Stromal cell of bone marrow (primary cell): ENCODE measurements at regions not wholly inside any gene's neighbourhood (a gene's known extent, or its start where the extent isn't known, plus 50 kb on each side); places are given as distances from the start of the nearest gene placed in this dataset.
A peak's percentile ranks its signal among the peaks of the same experiment; 100 is the strongest.

Source experiments
- DNase-seq: peaks from one replicate; pipeline ENCODE4 v3.0.0-alpha.2; 2012; ENCODE audit warnings: low read depth

DNA sequence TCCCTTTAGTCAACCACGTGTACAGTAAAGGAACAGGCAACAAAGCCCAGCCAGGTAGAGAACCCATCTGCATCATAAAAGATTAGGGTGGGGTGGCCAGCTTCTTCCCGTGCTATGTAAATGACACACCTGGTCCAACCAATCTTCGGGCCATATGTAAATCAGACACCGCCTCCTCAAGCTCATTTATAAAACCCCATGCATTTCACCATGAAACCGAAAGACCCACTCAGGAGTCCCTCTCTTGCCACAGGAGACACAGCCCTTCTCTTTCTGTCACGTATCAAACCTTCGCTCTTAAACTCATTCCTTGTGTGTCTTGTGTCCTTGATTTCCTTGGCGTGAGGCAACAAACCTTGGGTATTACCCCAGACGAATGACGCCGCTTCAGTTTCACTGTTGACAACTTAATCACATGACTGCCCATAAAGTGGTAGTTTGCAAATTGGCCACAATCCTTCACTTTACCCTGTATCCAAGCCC is 59.8 kb upstream of the TBPL2 start:
- DNase-seq: no peak

GRCh38 chr14:55500708-55501107 is 60.3 kb upstream of the TBPL2 start:
- DNase-seq: no peak

DNA sequence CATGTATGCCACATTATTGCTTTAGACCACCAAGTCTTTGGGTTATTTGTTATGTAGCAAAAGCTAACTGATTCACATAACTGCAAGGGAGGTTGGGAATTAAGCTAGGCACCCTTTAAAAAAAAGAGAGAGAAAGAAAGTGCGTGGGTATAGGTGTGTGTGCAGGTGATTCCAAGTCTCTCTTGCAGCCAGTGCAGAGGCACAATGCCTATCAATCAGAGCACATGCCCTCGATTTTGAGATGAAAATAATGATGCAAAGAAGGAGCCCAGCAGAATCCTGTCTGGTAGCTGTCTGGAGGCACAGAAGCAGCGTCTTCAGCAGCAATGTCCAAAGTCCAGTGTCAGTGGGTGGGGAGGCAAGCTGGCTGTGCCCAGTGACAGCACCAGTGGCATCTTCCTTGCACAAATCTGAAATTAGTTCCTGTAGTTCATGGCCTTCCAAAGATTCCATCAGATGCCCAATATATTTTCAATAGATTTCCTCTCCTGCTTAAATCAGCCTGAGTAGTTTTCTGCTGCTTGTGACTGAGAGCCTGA is 62.4 kb upstream of the TBPL2 start:
- no peak for DNase-seq

- DNase-seq: no peak
Observed at GRCh38 chr14:55505846-55506245, 65.4 kb upstream of the TBPL2 start.

DNA sequence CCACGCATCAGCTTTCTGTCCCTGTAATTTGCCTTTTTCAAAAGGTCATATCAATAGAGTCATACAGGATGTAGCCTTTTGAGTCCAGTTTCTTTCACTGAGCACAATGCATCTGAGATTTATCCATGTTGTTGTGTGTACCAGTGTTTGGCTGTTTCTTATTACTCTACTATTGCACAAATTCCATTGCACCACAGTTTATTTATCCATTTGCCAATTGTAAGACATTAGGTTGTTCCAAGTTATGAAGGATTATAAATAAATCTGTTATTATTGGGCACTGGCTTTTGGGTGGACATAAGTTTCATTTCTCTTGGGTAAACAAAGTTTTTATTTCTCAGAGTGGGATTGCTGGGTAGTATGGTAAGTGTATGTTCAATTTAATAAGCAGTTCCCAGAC is 68.3 kb upstream of the TBPL2 start:
- DNase-seq: no peak

DNA sequence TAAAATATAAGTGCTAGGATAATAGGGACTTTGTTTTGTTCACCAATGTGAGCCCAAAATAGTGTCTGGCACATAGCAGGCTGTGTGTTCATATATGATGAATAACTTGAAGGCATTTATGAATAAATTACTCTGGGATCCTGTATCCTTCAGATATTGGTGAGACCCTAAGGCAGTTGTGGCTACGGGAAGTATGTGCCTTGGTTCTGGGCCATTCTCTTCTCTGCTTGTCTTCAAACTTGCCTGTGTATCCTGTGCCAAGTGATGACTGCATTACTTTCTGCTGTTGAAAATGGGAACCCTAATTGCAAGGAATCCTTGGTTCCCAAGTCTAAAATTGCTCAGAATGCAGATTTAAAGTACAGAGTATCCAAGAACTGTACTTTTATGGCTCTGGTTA is 67.6 kb upstream of the KTN1 start:
- peak; percentile 49 for DNase-seq

DNA sequence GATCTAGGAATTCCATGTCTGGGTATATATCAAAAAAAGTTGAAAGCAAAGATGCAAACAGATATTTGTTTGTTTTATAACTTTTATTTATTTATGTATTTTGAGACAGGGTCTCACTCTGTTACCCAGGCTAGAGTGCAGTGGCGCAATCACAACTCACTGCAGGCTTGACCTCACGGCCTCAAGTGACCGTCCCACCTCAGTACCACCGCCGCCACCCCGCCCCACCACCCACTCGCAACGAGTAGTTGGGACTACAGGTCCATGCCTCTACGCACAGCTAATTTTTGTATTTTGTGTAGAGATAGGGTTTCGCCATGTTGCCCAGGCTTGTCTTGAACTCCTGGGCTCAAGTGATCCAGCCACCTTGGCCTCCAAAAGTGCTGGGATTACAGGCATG is 66.5 kb upstream of the KTN1 start:
- no peak for DNase-seq

- peak; percentile 58 for DNase-seq
Observed at GRCh38 chr14:55514819-55515490, 65.1 kb upstream of the KTN1 start.

GRCh38 chr14:55516776-55517175 is 63.2 kb upstream of the KTN1 start:
- DNase-seq: no peak

GRCh38 chr14:55518391-55518790 is 61.6 kb upstream of the KTN1 start:
- no peak for DNase-seq

DNA sequence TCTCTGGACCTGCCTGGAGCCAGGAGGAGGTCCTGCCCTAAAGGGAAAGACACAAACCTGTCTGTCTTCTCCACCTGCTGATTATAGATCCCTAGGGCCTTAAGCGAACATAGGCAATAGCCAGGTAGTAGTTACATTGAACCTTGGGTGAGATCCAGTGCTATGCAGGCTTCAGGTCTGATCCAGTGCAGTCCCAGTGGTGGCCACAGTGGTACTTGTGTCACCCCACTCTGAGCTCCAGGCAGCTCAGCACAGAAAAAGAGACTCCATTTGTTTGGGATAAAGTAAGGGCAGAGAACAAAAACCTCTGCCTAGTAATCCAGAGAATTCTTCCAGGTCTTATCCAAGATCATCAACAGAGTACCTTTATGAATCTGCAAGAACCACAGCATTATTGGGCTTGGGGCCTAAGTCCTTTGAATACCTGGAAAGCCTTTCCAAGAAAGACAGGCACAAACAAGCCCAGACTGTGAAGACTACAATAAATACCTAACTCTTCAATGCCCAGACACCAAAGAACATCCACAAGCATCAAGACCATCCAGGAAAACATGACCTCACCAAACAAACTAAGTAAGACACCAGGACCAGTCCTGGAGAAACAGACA is 60.4 kb upstream of the KTN1 start:
- no peak for DNase-seq

GRCh38 chr14:55523321-55523720 is 56.7 kb upstream of the KTN1 start:
- no peak for DNase-seq
